ENCODE measurements at regions not wholly inside any gene's neighbourhood (a gene's known extent, or its start where the extent isn't known, plus 50 kb on each side); places are given as distances from the start of the nearest gene placed in this dataset.
"Not testable (repeated sequence)": the region's sequence is repeated elsewhere in the genome, so short reads cannot be mapped to it uniquely, and the experiment has no call there.

DNA sequence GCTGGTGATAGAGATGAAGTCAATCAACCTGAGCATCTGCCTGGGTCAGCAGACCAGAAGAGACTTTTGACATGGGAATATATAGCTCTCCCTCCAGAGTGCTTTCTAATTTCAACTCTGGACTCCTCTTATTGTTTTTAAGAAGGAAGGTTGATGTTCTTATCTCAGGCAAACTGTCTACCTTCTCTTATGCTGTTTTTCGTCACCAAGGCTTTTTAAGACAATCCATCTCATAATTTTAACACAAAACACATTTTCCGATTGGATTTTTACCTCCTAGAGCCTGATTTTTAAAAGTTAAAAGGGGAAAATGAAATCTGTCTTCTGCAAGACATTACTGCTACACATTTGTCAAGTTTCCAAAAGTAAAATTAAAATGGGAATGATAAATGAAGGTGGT is 368.7 kb upstream of the MIS18BP1 start:
- no peak for DNase-seq
- TF ChIP-seq GATA1 (IDR thresholded peaks at IDR 0.05; ENCODE audit: low read depth, low read length) (no peak), POLR2A (IDR thresholded peaks at IDR 0.05; ENCODE audit: low read length) (no peak)

DNA sequence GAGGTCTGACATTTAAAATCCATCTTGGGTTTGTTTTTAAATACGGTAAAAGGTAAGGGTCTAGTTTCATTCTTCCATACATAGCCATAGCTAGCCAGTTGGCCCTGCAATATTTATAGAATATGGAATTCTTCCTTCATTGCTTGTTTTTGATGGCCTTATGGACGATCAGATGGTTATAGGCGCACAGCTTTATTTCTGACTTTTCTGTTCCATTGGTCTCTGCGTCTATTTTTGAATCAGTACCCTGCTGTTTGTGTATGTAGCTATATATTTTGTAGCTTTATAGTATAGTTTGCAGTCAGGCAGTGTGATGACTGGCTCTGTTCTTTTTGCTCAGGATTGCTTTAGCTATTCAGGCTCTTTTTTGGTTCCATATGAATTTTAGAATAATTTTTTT is 366.8 kb upstream of the MIS18BP1 start:
- TF ChIP-seq POLR2A (IDR thresholded peaks at IDR 0.05; ENCODE audit: low read length) (no peak), GATA1 (IDR thresholded peaks at IDR 0.05; ENCODE audit: low read depth, low read length) (no peak)

DNA sequence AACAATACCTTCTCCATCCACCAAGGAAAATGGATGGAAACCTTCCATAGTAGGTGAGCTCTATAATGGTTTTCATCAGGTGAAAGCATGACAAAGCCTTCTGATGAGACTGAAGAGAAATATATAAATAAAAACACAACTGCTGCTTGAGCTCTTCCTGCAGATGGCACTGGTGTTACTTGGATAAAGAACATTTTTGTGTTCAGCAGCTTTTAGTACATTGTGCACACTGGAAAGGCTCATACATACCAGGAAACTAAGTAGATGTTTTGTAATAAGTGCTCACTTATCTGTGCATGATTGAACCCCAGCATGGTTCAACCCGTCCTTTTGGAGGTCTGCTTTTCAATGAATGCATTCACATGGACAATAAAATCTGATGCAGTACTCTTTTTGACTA is 357.3 kb upstream of the MIS18BP1 start:
- DNase-seq = no peak
- TF ChIP-seq POLR2A (IDR thresholded peaks at IDR 0.05; ENCODE audit: low read length) = no peak
- no peak for TF ChIP-seq GATA1 (IDR thresholded peaks at IDR 0.05; ENCODE audit: low read depth, low read length)

More for the DNA sequence above, 366.8 kb upstream of the MIS18BP1 start:
- DNase-seq = no peak

DNA sequence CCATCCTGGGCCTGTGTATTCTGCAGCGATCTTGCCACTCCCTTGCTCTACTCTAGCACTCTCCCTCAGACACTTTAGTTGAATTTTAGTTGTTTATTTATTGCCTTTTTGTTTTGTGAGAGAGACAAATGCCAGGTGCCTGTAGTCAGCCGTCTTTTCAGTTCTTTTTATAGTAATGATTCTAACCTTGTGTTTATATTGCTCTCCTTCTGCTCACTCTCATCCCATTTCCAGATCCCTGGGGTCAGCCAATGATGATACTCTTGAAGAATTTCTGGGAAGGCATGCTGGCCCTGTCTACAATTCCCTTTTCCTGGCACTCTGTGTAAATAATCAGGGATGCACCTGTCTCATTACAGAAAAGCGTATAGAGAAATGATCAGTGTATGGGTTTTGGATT is 334.1 kb upstream of the MIS18BP1 start:
- TF ChIP-seq POLR2A (IDR thresholded peaks at IDR 0.05; ENCODE audit: low read length) (no peak), GATA1 (IDR thresholded peaks at IDR 0.05; ENCODE audit: low read depth, low read length) (no peak)

DNA sequence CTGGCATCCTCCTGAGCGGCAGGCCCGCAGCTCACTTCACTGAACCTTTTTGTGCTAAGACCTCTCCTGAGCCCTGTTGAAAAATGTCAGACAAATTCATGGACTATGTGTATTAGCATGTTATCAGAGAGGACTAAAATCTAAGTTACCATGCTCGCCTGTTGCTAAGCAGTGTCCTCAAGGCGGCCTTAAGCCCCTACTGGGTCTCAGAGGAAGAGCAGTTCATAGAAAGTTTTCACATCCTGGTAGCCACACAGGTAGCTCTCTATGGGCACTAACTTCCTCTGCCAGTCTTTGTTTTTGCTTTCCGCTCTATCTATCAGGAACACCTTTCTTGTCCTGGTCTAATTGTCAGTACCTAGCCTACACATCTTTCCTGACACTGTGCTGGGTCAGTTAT is 306.6 kb upstream of the MIS18BP1 start:
- no peak for TF ChIP-seq POLR2A (IDR thresholded peaks at IDR 0.05; ENCODE audit: low read length)
- no peak for TF ChIP-seq GATA1 (IDR thresholded peaks at IDR 0.05; ENCODE audit: low read depth, low read length)
- DNase-seq = no peak

More for the DNA sequence above, 334.1 kb upstream of the MIS18BP1 start:
- no peak for DNase-seq

DNA sequence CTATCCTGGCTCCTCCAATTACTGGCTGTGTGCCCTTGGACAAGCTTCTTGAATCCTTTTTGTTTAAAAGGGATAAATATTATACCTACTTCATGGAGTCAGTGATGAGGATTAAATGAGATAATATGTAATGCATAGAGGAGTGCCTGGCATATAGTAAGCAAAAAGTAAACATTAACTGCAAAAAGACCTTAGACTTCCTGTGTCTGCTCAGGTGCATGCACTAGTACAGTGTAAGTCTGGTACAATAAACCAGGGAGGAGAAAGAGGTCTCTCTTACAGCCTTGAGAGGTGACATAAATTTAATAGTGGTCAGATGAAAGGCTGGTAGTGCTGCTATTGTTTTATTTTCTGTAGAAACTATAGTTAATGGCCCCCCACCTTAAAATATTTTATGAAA is 305.2 kb upstream of the MIS18BP1 start:
- DNase-seq = no peak
- TF ChIP-seq GATA1 (IDR thresholded peaks at IDR 0.05; ENCODE audit: low read depth, low read length) (no peak), POLR2A (IDR thresholded peaks at IDR 0.05; ENCODE audit: low read length) (no peak)

DNA sequence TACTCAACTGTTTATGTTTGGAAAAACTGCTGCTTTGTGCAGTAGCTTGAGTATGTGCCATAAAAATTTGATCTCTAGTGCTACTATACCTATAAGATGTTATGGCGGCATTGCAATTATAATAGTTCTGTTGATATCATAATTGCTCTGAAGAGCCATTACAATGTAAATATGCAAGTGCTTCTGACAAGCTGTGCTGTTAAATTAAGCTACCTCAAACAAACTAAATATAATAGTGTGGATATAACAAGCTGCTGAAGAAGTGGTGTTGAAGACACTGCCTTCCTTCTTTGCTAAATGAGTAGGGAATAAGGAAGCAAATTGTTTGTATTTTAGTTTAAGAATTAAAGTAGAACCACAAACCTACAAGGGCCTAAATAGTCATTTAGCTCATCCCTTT is 301.0 kb upstream of the MIS18BP1 start:
- no peak for TF ChIP-seq POLR2A (IDR thresholded peaks at IDR 0.05; ENCODE audit: low read length)
- no peak for TF ChIP-seq GATA1 (IDR thresholded peaks at IDR 0.05; ENCODE audit: low read depth, low read length)

DNA sequence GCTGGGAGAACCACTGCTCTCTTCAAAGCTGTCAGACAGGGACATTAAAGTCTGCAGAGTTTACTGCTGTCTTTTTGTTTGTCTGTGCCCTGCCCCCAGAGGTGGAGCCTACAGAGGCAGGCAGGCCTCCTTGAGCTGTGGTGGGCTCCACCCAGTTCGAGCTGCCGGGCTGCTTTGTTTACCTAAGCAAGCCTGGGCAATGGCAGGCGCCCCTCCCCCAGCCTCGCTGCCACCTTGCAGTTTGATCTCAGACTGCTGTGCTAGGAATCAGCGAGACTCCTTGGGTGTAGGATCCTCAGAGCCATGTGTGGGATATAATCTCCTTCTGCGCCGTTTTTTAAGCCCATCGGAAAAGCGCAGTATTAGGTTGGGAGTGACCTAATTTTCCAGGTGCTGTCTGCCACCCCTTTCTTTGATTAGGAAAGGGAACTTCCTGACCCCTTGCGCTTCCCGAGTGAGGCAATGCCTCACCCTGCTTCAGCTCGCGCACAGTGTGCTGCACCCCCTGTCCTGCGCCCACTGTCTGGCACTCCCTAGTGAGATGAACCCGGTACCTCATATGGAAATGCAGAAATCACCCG is 298.3 kb upstream of the MIS18BP1 start:
- not testable (repeated sequence) for DNase-seq

More for the DNA sequence above, 301.0 kb upstream of the MIS18BP1 start:
- DNase-seq = no peak

DNA sequence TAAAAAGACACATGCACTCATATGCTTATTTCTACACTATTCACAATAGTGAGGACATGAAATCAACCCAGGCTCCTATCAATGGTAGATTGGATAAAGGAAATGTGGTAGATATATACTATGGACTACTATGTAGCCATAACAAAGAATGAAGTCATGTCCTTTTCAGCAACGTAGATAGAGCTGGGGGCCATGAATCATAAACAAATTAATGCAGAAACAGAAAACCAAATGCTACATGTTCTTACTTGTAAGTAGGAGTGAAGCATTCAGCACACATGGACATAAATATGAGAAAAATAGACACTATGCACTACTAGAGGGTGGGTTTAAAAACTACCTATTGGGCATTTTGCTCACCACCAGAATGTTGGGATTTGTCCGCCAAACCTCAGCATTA is 278.0 kb upstream of the MIS18BP1 start:
- DNase-seq = no peak
- no peak for TF ChIP-seq GATA1 (IDR thresholded peaks at IDR 0.05; ENCODE audit: low read depth, low read length)
- no peak for TF ChIP-seq POLR2A (IDR thresholded peaks at IDR 0.05; ENCODE audit: low read length)

DNA sequence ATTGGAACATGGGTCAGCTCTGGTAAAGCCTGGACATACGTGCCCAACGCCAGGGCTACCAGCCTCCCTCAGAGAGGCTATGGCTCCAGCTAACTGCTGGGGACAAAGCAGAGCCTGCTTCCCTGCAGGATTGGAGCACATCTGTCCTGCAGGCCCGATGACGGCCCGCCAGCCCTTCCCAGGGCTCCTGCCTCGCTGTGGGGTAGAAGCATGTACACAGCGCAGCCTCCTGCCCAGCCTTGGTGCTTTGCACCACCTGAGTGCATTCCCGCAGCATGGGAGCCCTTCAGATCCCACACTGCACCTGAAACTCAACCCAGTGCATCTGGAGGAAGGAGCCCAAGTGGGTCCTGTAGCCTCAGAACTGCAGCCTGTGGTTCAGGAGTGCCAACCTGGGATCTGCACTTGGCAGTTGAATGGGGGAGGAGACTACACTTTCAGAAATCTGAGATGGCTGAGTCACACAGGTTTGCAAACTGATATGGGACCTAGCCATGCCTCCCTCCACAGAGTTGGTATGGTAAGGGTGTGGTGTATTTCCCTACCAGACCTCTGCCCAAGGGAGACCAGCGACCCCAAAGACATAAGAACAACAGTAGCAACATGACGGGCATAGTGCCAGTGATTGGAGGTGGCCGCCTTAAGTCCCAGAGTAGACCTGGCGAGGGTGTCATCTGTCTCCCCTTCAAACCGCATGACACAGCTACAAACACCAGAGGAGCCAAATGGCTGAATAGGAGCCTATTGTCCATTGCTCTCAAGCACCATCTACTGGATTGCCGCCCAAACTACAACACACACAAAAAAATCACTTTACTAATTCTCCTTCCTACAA is 273.9 kb upstream of the MIS18BP1 start:
- peak; percentile 42 to 45 for DNase-seq
- TF ChIP-seq POLR2A (IDR thresholded peaks at IDR 0.05; ENCODE audit: low read length) = no peak
- no peak for TF ChIP-seq GATA1 (IDR thresholded peaks at IDR 0.05; ENCODE audit: low read depth, low read length)

DNA sequence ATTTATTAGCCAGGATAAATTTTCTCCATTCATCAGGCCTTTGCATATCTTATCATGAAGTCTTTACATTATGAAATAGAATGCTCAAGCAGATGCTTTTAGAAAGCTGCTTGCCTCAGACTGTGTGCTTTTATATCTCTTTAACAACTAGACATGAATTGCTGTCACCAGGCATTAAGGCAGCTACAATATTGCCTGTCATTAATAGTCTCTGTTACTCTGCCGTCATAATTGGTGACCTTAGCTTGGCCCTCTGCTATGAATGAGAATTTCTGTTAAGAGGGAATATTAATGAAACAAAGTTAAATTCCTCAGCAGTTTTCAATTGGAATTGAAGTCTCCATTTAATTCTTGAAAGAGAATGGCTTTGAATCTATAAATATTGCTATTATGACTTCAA is 266.8 kb upstream of the MIS18BP1 start:
- TF ChIP-seq POLR2A (IDR thresholded peaks at IDR 0.05; ENCODE audit: low read length) (no peak), GATA1 (IDR thresholded peaks at IDR 0.05; ENCODE audit: low read depth, low read length) (no peak)
- DNase-seq = no peak

DNA sequence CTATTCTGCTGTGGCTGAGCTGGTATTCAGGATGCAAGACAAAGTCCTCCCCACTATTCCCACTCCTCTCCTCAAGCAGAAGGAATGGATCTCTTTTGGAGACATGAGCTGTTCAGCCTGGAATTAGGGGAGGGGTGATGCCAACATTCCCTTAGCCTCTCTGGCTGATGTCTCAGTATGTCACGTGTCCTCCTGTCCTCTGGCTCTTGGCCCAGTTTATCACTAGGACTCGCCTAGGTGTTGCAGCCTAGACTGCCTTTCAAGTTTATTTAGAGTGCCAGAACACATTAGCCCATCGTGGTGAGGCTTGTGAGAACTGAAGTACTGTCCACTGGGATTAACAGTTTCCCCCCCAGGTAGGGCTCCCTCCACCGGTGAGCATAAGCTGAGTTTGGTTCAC is 239.9 kb upstream of the MIS18BP1 start:
- no peak for TF ChIP-seq POLR2A (IDR thresholded peaks at IDR 0.05; ENCODE audit: low read length)
- TF ChIP-seq GATA1 (IDR thresholded peaks at IDR 0.05; ENCODE audit: low read depth, low read length) = no peak
- DNase-seq = no peak

DNA sequence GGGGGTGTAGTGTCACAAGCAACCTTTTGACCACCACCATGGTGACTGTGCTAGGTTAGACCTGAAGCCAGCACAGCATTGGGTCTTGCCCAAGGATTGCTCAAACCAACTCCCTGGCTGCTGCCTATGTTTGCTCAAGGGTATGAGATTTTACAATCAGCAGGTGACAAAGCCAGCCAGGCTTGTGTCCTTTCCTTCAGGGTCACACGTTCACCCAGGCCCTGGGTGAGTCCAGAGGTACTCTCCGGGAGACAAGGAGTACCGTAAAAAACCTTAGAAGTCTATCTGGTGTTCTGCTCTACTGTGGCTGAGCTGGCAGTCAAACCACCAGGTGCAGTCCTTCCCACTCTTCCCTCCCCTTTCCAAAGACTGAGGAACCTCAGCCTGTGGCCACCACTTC is 238.9 kb upstream of the MIS18BP1 start:
- DNase-seq = no peak
- TF ChIP-seq POLR2A (IDR thresholded peaks at IDR 0.05; ENCODE audit: low read length) (no peak), GATA1 (IDR thresholded peaks at IDR 0.05; ENCODE audit: low read depth, low read length) (no peak)

DNA sequence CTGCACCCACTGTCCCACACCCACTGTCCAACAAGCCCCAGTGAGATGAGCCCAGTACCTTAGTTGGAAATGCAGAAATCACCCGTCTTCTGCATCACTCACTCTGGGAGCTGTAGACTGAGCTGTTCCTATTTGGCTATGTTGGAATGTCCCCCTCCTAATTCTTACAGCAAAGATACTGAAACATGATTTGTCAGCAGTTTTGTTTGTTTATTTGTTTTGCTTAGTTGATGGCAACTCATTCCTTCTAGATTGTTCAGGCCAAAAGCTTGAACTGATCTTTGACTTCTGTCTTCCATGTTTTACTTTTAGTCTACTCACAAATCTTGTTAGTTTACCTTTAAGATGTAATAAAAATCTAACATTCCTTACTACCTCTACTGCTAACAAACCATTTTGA is 233.6 kb upstream of the MIS18BP1 start:
- DNase-seq = no peak
- no peak for TF ChIP-seq GATA1 (IDR thresholded peaks at IDR 0.05; ENCODE audit: low read depth, low read length)
- TF ChIP-seq POLR2A (IDR thresholded peaks at IDR 0.05; ENCODE audit: low read length) = no peak

DNA sequence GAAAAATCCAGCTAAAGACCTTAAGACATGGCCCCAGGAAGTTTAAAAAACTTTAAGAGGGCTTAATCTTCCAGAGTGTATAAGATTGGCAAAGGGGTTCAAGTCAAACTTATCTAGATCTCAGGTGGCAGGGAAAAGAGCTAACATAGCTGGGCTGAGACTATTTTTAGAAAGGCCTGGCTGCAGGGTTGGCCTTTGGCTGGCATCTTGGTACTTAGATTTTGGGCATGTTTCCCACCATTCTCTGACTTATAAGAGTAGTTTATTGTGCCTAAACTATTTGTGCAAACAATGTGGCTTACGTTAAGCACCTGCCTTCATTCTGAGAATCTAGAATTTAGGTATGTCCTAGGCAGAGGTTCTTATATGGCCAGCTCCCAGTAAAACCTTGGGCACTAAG is 214.0 kb upstream of the MIS18BP1 start:
- TF ChIP-seq POLR2A (IDR thresholded peaks at IDR 0.05; ENCODE audit: low read length) (no peak), GATA1 (IDR thresholded peaks at IDR 0.05; ENCODE audit: low read depth, low read length) (no peak)
- DNase-seq = no peak

Measured in erythroblast (primary cell).